Urinary bladder (tissue), 3 donors: ENCODE measurements at regions not wholly inside any gene's neighbourhood (a gene's known extent, or its start where the extent isn't known, plus 50 kb on each side); places are given as distances from the start of the nearest gene placed in this dataset.

Experiments used
- DNase-seq: peaks from one replicate; pipeline ENCODE4 v3.0.0-alpha.2; 2015; ENCODE audit errors: extremely low spot score
- H3K27ac ChIP-seq: one replicate; pipeline ENCODE4 v1.5.1; 2013; ENCODE audit warnings: low read depth, mild to moderate bottlenecking, moderate library complexity
- H3K36me3 ChIP-seq: one replicate; pipeline ENCODE4 v1.6.1; 2013; ENCODE audit warnings: mild to moderate bottlenecking, moderate library complexity; ENCODE audit not compliant: insufficient read depth
- H3K4me1 ChIP-seq: one replicate; pipeline ENCODE4 v1.6.1; 2013; ENCODE audit warnings: mild to moderate bottlenecking, moderate library complexity; ENCODE audit not compliant: insufficient read depth
- H3K4me3 ChIP-seq: one replicate; pipeline ENCODE4 v1.5.1; 2013; ENCODE audit warnings: low read depth, low read length
- WGBS: extraction: QIAGEN DNeasy Blood & Tissue Kit; methylation state at CpG from one replicate; pipeline ENCODE4 v1.1.7; 2013; 5-methylcytosine and 5-hydroxymethylcytosine counted together
- donor health status: healthy with polysubstance abuse.
- donor health status: healthy.

DNA sequence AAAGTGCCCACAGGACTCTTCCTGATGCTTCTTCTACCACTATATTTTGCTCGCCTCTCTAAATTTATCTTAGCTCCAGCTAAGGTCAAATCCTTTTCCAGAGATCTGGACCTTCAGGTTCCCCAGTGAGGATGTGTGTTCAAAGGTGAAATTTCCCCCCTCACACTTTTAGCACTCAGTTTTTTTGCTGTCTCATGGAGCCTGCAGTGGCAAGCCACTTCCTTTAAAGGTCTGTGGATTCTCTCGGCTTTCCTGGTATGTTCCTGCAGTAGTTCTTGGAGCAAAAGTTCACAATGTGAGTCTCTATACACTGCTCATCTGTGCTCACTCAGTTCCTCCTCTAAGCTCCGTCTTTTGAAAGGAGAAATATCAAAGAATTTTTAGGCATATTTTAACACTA, 181.4 kb downstream of the LURAP1L start:
- Histone ChIP-seq H3K4me1 (no peaks in the 10 kb centered on the region), H3K4me3 (no peak overlapping the region), H3K36me3 (no peaks in the 10 kb centered on the region), H3K27ac (no peak overlapping the region)
- DNase-seq = no peak
- 26% methylated on average over 3 of the region's 3 CpGs for WGBS

DNA sequence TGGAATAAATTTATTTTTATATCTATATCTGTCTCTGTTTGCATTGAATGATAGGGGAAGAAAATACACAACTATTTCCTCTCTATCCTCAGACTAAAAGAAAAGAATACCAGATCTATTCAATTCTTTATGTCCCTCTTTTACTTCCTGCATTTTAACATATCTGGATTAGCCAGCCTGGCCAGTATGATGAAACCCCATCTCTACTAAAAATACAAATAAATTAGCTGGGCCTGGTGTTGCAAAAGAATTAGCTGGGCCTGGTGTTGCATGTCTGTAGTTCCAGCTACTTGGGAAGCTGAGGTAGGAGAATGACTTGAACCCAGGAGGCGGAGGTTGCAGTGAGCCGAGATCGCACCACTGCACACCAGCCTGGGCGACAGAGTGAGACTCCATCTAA, 182.0 kb downstream of the LURAP1L start:
- Histone ChIP-seq H3K4me3 (no peak overlapping the region), H3K36me3 (no peaks in the 10 kb centered on the region), H3K27ac (no peak overlapping the region), H3K4me1 (no peaks in the 10 kb centered on the region)
- no peak for DNase-seq
- WGBS = 95% methylated on average over 4 of the region's 4 CpGs

DNA sequence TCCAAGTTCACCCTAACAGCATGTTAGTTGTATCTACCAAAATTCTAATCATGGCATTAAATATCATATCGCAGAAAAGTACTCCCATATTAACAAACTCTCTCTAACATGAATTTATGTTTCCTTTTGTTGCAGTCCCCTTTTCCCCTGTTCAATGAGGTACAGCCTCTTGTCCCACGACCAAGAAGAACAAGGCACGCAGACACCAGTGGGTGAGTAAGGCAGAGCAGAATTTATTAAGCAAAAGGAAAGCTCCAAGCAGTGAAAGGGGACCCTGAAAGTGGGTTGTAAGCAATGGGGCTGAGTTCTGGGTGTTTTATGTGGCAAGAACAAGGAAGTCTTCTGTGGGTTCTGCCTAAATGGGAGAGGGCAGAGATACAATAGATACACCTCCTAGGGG, 183.5 kb downstream of the LURAP1L start:
- Histone ChIP-seq H3K4me1 (no peaks in the 10 kb centered on the region), H3K27ac (no peak overlapping the region), H3K36me3 (no peaks in the 10 kb centered on the region), H3K4me3 (no peak overlapping the region)
- DNase-seq = no peak
- WGBS = 93% methylated on average over 3 of the region's 3 CpGs

DNA sequence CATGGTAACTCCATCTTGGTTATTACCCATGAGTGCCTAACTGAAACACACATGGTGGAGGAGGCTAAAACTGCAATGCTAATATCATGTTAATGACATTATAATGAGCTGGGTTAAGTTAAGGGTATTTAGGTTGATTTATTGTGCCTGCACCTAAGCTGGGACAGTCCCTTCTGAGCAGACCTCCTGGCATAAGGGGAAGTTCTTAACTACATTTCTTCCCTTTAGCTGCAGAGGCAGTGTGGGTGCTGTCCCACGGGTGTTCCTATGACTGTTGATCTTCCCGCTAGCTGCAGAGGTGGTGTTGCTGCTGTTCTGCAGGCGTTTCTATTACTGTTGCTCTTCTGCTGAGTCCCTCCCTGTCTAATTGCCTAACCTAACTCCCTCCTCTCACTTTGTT, 183.9 kb downstream of the LURAP1L start:
- Histone ChIP-seq H3K36me3 (no peaks in the 10 kb centered on the region), H3K4me1 (no peaks in the 10 kb centered on the region), H3K27ac (no peak overlapping the region), H3K4me3 (no peak overlapping the region)
- WGBS = 64% methylated on average over 3 of the region's 3 CpGs
- DNase-seq = no peak

DNA sequence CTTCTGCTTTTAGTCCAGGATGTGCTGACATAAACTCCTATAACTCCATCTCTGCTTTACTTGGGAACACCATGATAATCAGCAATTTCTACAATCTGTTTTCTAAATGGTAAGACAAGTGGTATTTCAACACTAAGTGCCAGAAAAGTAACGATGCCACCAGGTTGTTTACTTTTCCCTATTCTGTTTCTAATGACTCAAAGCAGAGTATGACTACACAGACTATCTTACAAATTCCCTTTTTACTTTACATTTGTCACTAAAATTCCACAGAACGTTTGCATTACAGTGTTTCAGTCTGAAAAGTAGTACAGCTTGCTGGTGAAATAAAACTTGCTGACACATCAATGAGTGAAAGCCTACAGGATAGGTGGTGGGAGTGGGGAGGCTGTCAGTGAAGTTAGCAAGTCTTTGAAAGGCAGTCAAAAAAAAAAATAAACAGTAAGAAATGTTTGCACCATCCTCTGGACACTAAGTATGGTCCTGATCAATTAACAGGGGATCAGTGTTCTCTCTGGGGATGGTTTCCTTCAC, 186.5 kb downstream of the LURAP1L start:
- WGBS = 29% methylated on average over 2 of the region's 2 CpGs
- H3K4me3 ChIP-seq = no peak overlapping the region
- no peaks in the 10 kb centered on the region for H3K4me1 ChIP-seq
- H3K36me3 ChIP-seq = no peaks in the 10 kb centered on the region
- no peak for DNase-seq
- H3K27ac ChIP-seq = no peak overlapping the region

DNA sequence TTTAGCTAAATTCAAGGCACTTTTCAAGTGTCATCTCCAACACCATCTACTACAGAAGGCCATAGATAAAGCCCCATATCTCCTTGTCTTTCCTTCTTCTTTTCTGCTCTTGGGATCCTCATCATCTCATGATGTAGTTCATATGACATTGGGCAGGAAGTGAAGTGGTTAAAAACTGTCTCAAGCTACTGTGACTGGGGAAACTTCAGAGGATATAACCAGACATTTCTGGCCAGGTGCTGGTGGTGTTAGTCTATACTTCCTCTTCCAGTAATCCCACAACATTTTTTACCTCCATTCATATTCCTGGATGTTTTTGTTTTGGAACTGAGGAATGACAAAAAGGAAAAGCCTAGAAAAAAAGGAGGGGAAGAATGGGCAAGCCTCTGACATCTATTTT, 188.7 kb downstream of the LURAP1L start:
- H3K36me3 ChIP-seq = no peaks in the 10 kb centered on the region
- H3K4me3 ChIP-seq = no peak overlapping the region
- H3K4me1 ChIP-seq = no peaks in the 10 kb centered on the region
- DNase-seq = no peak
- no peak overlapping the region for H3K27ac ChIP-seq

DNA sequence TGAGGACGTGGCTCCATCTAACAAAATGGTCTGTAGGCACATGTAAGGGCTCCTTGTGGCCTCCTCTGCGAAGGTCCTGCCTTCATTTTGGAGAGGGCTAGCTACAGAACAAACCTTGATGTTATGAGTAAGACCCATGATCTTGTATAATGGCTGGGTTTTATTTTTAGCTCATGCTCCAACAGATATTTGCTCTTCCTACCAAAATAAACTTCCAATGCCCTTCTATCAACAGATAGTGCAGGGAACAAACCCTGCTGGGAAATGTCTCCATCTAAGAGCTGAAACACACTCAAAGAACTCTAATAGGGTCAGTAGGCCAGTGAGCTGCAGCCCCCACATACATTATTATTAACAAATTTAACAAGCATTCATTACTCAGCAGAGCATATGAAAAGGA, 189.5 kb downstream of the LURAP1L start:
- no peaks in the 10 kb centered on the region for H3K36me3 ChIP-seq
- H3K27ac ChIP-seq = no peak overlapping the region
- H3K4me3 ChIP-seq = no peak overlapping the region
- no peak for DNase-seq
- no peaks in the 10 kb centered on the region for H3K4me1 ChIP-seq
- 93% methylated on average over 2 of the region's 2 CpGs for WGBS

DNA sequence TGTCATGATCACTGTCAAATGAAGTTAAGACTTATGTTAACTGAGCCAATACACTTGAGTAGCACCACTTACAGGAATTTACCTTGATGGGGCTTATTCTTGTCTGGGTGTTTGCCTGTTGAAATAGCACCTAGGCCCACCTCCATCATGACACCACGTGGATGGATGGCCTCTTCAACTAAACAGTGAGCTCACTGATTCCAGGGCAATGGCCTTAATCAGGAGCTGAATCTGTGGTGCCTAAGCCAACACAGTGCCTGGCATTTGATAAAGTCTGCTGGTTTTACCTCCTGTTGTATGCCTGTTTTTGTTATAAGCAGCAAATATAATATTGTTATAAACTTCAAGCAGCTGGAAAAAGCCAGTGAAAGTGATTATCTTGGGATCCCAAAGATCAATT, 190.5 kb downstream of the LURAP1L start:
- no peak for DNase-seq
- WGBS = 30% methylated on average over 1 of the region's 1 CpG
- H3K4me1 ChIP-seq = no peaks in the 10 kb centered on the region
- H3K4me3 ChIP-seq = no peak overlapping the region
- no peak overlapping the region for H3K27ac ChIP-seq
- H3K36me3 ChIP-seq = no peaks in the 10 kb centered on the region

DNA sequence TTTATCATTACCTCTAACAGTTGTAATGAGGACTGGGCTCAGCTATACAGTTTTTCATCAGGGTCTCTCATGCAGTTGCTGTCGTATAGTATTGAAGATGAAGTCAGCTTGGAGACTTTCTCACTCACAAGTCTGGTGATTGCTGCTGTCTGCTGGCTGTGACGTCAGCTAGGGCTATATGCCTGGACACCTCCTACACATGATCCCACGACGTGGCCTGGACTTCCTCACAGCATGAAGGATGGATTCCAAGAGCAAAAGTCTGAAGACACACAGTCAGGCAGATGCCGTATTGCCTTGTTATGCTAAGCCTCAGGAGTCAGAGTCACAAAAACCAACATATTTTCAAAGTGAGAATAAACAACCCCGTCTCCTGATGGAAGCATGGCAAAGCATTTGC, 193.3 kb downstream of the LURAP1L start:
- H3K4me1 ChIP-seq = no peaks in the 10 kb centered on the region
- H3K27ac ChIP-seq = no peak overlapping the region
- WGBS = 41% methylated on average over 6 of the region's 6 CpGs
- no peaks in the 10 kb centered on the region for H3K36me3 ChIP-seq
- DNase-seq = no peak
- no peak overlapping the region for H3K4me3 ChIP-seq

DNA sequence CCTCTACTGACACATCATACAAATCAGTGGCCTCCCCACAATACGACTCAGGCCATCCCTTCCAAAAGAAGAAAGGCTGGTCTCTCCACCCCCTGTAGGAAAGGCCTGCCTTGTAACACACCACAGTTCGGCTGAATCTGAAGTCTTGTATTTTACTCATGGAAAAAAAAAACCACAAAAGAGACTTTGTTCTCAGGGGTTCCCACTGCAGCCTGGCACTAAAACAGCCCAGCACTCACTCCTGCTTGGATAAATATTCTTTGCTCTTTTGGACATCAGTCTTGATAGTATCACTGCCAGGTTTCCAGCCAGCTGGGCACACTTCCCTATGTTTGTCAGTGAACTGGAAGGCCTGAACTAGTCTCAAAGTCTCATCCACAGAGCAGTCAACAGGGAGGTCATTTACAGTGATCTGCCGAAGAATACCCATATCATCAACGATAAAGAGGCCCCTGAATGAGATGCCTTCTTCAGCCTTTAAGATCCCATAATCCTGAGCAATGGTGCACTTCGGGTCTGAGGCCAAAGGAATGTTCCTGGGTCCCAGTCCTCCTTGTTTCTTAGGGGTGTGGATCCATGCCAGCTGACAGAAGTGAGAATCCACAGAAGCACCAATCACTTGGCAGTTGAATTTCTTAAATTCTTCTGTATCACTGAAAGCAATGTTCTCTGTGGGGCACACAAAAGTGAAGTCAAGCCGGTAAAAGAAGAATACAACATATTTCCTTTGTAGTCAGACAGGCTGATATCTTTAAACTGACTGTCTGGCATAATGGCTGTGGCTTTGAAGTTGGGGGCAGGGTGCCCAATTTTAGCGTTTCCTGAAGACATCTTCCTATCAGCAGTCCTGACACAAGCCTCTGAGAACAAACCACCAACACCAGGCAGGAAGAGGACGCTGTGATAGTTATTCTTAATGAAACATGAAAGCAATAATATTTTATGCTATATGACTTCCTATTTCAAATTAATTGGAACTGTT, 198.1 kb downstream of the LURAP1L start:
- Histone ChIP-seq H3K4me1 (no peaks in the 10 kb centered on the region), H3K36me3 (no peaks in the 10 kb centered on the region), H3K27ac (no peak overlapping the region), H3K4me3 (no peak overlapping the region)
- 31% methylated on average over 8 of the region's 8 CpGs for WGBS
- no peak for DNase-seq

DNA sequence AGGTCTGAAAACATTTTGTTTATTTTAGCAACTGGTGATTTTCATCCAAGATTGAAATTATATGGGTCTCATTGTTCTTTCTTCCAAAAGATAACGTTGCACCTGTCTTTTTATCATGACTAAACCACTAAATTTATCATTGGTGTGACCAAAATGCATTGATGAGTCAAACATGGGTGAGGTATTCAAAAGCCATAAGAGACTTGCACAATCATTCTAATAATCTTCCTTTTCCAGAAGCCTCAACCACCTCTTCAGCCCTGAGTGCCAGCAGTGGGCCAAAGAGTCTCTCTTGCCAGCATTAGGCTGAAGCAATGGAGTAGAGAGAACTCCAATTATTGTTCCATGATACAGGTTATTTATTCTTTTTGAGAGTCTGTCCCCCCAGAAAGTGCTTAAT, 198.9 kb downstream of the LURAP1L start:
- Histone ChIP-seq H3K27ac (no peak overlapping the region), H3K36me3 (no peaks in the 10 kb centered on the region), H3K4me3 (no peak overlapping the region), H3K4me1 (no peaks in the 10 kb centered on the region)
- WGBS = 44% methylated on average over 1 of the region's 1 CpG
- DNase-seq = no peak

DNA sequence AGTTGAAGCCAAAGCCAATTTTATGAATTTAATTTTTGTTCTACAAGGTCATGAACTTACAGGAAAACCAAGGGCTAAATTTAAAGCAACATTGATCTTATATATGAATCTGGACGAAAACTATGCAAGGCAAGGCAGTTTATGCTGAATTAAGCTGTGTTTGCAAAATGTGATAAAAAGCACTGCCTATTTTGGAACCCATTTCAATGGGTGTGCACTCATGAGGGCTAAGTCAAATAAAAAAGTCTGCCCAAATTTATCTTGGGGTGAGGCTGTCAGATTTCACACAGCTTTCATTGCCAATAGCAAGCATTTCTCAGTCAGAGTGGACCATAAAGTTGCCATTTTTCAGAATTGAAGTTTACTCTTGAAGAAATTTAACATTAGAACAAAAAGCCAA, 199.9 kb downstream of the LURAP1L start:
- Histone ChIP-seq H3K27ac (no peak overlapping the region), H3K4me3 (no peak overlapping the region), H3K36me3 (no peaks in the 10 kb centered on the region), H3K4me1 (no peaks in the 10 kb centered on the region)
- DNase-seq = no peak
- WGBS = 53% methylated on average over 1 of the region's 1 CpG

DNA sequence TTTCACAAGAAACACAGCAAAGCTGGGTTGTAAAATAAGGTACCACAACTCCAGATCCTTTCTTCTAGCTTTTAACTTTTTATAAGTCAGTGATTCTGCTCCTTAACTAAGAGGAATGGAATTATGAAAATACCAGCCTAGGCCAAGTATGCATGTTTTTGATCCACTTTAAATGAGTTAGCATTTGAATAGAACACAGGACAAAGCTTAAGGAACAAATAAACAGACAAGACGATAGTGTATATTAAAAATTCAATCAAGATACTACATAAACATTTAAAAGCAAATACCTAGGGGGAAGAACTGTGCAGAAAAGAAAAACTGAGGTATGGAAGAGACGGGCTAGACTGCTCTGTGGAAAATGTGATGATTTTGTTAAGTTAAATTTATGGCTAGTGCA, 200.7 kb downstream of the LURAP1L start:
- no peak for DNase-seq
- no peak overlapping the region for H3K4me3 ChIP-seq
- H3K27ac ChIP-seq = no peak overlapping the region
- no peaks in the 10 kb centered on the region for H3K4me1 ChIP-seq
- WGBS = 63% methylated on average over 2 of the region's 2 CpGs
- no peaks in the 10 kb centered on the region for H3K36me3 ChIP-seq

DNA sequence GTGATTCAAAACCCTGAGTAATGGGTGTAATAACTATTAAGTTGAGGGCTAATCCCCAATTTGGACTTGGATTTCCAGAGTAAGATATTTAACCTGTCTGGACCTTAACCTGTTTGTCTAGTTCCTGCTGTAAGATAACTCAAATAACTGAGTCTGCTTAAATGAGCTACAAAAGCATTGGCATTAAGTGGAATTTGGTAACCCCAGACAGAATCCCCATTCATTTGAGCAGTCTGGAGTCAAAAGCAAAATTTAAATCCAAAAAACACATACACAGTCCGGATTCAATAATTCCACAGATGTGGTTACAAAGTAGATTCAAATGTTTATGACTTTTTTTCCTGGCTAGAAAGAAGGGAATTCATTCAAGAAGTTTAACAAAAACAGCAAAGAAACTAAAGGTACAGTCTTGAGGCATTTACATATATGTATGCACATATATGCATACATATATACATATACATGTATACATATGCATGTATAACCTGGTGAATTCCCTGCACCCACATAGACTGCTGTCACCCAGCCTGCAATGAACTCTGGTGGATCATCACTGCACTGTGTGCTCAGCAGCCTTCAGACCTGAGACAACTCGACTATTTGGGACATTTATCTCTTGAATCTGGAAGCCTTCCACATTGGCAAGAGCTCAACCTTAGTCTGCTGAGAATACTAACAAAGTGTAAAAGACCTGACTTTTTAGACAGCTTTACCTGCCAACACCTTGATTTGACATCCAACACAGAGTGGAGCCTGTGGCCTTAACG, 205.4 kb downstream of the LURAP1L start:
- Histone ChIP-seq H3K27ac (no peak overlapping the region), H3K4me3 (no peak overlapping the region), H3K4me1 (no peaks in the 10 kb centered on the region), H3K36me3 (no peaks in the 10 kb centered on the region)
- WGBS = 36% methylated on average over 3 of the region's 3 CpGs
- no peak for DNase-seq
